ENCODE measurements at regions not wholly inside any gene's neighbourhood (a gene's known extent, or its start where the extent isn't known, plus 50 kb on each side); places are given as distances from the start of the nearest gene placed in this dataset.

- Mint-ChIP-seq H3K9me3 (no peaks in the 10 kb centered on the region), H3K27ac (no peak overlapping the region), H3K4me3 (no peak overlapping the region), H3K4me1 (no peaks in the 10 kb centered on the region), H3K27me3 (ENCODE audit: insufficient read depth) (no peaks in the 10 kb centered on the region), H3K36me3 (ENCODE audit: low read depth) (no peaks in the 10 kb centered on the region)
- DNase-seq: no peak
- Histone ChIP-seq H3K4me3 (ENCODE audit: low read length) (no peak overlapping the region), H3K9ac (ENCODE audit: extremely low read depth, low read length, poor library complexity, severe bottlenecking) (no peak overlapping the region), H3K27ac (ENCODE audit: low read depth, low read length) (no peak overlapping the region), H3K4me1 (ENCODE audit: control insufficient read depth, insufficient read depth, low read length) (no peaks in the 10 kb centered on the region), H3K27me3 (ENCODE audit: control insufficient read depth, insufficient read depth, low read length, poor library complexity, severe bottlenecking) (no peaks in the 10 kb centered on the region), H3K36me3 (ENCODE audit: control insufficient read depth, insufficient read depth, low read length) (no peaks in the 10 kb centered on the region), H3K9me3 (ENCODE audit: control insufficient read depth, low read length) (no peaks in the 10 kb centered on the region)
- no peak for TF ChIP-seq CTCF (conservative IDR thresholded peaks at IDR 0.05)
- WGBS, 2 experiments (ENCODE audit: insufficient coverage in 1 of 2, insufficient read length in 1 of 2): 94% methylated on average over 2 of the region's 2 CpGs; no CpG with 5 or more reads in 1 of the 2 experiments
Measured at GRCh38 chr11:128285321-128285720, 302.0 kb downstream of the ETS1 start.

DNA sequence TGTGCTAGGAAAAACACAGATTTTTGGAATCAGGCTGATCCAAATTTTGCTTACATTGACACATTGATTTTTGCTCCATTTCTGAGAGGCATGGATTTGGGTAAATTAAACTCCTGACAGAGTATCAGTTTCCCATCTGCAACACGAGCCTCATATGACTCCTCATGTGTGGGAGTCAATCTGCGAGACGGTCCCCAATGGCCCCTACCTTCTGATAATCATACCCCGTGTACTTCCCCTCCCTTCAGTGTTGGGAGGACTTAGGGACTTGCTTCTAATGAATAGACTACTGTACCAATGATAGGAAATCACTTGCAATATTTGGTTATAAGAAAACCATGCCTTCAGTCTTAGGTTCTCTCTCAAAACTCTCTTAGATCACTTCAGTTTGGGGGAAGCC is 302.7 kb downstream of the ETS1 start:
- H3K4me1 ChIP-seq (ENCODE audit: control insufficient read depth, insufficient read depth, low read length): no peaks in the 10 kb centered on the region
- TF ChIP-seq CTCF (conservative IDR thresholded peaks at IDR 0.05): no peak
- Mint-ChIP-seq H3K36me3 (ENCODE audit: low read depth) (no peaks in the 10 kb centered on the region), H3K4me1 (no peaks in the 10 kb centered on the region), H3K27me3 (ENCODE audit: insufficient read depth) (no peaks in the 10 kb centered on the region), H3K9me3 (no peaks in the 10 kb centered on the region), H3K4me3 (no peak overlapping the region), H3K27ac (no peak overlapping the region)
- WGBS, 2 experiments (ENCODE audit: insufficient coverage in 1 of 2, insufficient read length in 1 of 2): 87 to 90% methylated on average over 3 to 4 of the region's 4 CpGs
- H3K27me3 ChIP-seq (ENCODE audit: control insufficient read depth, insufficient read depth, low read length, poor library complexity, severe bottlenecking): no peaks in the 10 kb centered on the region
- no peaks in the 10 kb centered on the region for H3K9me3 ChIP-seq (ENCODE audit: control insufficient read depth, low read length)
- H3K36me3 ChIP-seq (ENCODE audit: control insufficient read depth, insufficient read depth, low read length): no peaks in the 10 kb centered on the region
- H3K9ac ChIP-seq (ENCODE audit: extremely low read depth, low read length, poor library complexity, severe bottlenecking): no peak overlapping the region
- DNase-seq: no peak
- H3K27ac ChIP-seq (ENCODE audit: low read depth, low read length): no peak overlapping the region
- no peak overlapping the region for H3K4me3 ChIP-seq (ENCODE audit: low read length)

DNA sequence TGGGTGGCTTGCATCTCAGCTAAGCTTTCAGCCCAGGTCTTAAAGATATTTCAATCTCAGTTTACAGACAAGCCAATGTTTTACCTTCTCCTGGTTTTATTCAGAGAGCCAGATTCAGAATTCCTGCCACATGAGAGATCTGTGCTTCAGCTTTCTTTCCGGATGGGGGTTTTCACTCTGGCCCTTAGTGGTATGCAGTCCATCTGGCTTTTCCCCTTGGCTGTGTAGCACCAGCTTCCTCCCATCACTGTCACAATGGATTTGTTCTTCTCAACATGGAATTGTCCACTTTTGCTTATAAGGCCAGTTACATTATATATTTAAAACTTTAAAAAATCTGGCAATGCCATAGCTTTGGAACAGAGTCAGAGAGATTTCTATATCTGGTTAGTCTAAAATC is 303.9 kb downstream of the ETS1 start:
- Mint-ChIP-seq H3K36me3 (ENCODE audit: low read depth) (no peaks in the 10 kb centered on the region), H3K27me3 (ENCODE audit: insufficient read depth) (no peaks in the 10 kb centered on the region), H3K4me1 (no peaks in the 10 kb centered on the region), H3K4me3 (no peak overlapping the region), H3K9me3 (no peaks in the 10 kb centered on the region), H3K27ac (no peak overlapping the region)
- no peaks in the 10 kb centered on the region for H3K27me3 ChIP-seq (ENCODE audit: control insufficient read depth, insufficient read depth, low read length, poor library complexity, severe bottlenecking)
- no peak overlapping the region for H3K9ac ChIP-seq (ENCODE audit: extremely low read depth, low read length, poor library complexity, severe bottlenecking)
- H3K4me3 ChIP-seq (ENCODE audit: low read length): no peak overlapping the region
- H3K36me3 ChIP-seq (ENCODE audit: control insufficient read depth, insufficient read depth, low read length): no peaks in the 10 kb centered on the region
- H3K4me1 ChIP-seq (ENCODE audit: control insufficient read depth, insufficient read depth, low read length): no peaks in the 10 kb centered on the region
- H3K9me3 ChIP-seq (ENCODE audit: control insufficient read depth, low read length): no peaks in the 10 kb centered on the region
- WGBS, 2 experiments (ENCODE audit: insufficient coverage in 1 of 2, insufficient read length in 1 of 2): 85% methylated on average over 1 of the region's 1 CpG; no CpG with 5 or more reads in 1 of the 2 experiments
- TF ChIP-seq CTCF (conservative IDR thresholded peaks at IDR 0.05): no peak
- H3K27ac ChIP-seq (ENCODE audit: low read depth, low read length): no peak overlapping the region
- DNase-seq: no peak
